ENCODE measurements at regions not wholly inside any gene's neighbourhood (a gene's known extent, or its start where the extent isn't known, plus 50 kb on each side); places are given as distances from the start of the nearest gene placed in this dataset.

DNA sequence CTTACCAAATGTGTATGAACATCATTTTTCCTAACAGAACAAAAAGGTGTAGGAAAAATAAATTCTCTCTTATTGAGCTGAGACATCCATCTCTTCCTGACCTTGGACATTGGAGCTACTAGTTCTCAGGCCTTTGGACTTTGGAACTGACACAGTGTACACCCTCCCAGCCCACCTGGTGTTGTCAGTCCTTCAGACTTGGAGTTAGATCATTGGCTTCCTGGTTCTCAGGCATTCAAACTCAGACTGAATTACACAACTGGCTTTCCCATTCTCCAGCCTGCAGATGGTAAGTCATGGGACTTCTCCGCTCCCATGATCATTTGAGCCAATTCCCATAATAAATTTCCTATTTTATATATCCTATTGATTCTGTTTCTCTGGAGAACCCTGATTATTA, 84.8 kb upstream of the EDNRA start:
- intact Hi-C loops (cut with DNase I), result no loop called here
- H3K27me3 ChIP-seq (ENCODE audit: control insufficient read depth, insufficient read depth, low read length), result no peaks in the 10 kb centered on the region
- DNase-seq (no peak), FAIRE-seq (no peak)
- no peaks in the 10 kb centered on the region for H3K9me3 ChIP-seq (ENCODE audit: control insufficient read depth in 2 of 3, insufficient read depth in 1 of 3, low read length in 3 of 3)
- H3K4me3 ChIP-seq (ENCODE audit: low read length in 3 of 3), result no peak overlapping the region
- H3K4me1 ChIP-seq (ENCODE audit: control insufficient read depth in 2 of 3, insufficient read depth in 2 of 3, low read depth in 1 of 3, low read length in 3 of 3), result no peaks in the 10 kb centered on the region
- TF ChIP-seq, protein P1, sequence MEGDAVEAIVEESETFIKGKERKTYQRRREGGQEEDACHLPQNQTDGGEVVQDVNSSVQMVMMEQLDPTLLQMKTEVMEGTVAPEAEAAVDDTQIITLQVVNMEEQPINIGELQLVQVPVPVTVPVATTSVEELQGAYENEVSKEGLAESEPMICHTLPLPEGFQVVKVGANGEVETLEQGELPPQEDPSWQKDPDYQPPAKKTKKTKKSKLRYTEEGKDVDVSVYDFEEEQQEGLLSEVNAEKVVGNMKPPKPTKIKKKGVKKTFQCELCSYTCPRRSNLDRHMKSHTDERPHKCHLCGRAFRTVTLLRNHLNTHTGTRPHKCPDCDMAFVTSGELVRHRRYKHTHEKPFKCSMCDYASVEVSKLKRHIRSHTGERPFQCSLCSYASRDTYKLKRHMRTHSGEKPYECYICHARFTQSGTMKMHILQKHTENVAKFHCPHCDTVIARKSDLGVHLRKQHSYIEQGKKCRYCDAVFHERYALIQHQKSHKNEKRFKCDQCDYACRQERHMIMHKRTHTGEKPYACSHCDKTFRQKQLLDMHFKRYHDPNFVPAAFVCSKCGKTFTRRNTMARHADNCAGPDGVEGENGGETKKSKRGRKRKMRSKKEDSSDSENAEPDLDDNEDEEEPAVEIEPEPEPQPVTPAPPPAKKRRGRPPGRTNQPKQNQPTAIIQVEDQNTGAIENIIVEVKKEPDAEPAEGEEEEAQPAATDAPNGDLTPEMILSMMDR (IDR thresholded peaks at IDR 0.05; ENCODE audit: borderline replicate concordance, extremely low read depth, insufficient read depth), result no peak
- H3K9ac ChIP-seq (ENCODE audit: low read length in 3 of 3), result no peak overlapping the region
- H3K27ac ChIP-seq (ENCODE audit: low read depth in 2 of 2, low read length in 2 of 2), result no peak overlapping the region
- no peaks in the 10 kb centered on the region for H3K36me3 ChIP-seq (ENCODE audit: control insufficient read depth in 2 of 3, insufficient read depth in 3 of 3, low read length in 3 of 3)

DNA sequence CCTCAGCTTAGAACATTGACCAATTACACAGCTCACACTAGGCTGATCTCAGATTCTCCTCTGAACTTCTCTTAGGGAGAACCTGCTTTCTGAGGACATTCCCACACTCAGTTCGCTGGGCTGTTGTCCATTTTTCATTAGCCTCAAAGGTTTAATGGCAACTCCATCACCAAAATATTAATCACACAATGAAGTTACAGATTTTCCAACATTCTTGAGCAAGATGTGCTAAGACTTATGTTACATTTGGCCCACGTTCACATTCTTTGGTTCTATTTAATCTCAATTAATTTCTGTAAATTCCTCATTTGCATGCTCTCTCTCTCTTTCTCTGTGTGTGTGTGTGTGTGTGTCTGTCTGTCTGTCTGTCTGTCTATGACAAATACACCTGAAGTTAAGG, 82.3 kb upstream of the EDNRA start:
- Histone ChIP-seq H3K9me3 (ENCODE audit: control insufficient read depth in 2 of 3, insufficient read depth in 1 of 3, low read length in 3 of 3) (no peaks in the 10 kb centered on the region), H3K9ac (ENCODE audit: low read length in 3 of 3) (no peak overlapping the region), H3K4me1 (ENCODE audit: control insufficient read depth in 2 of 3, insufficient read depth in 2 of 3, low read depth in 1 of 3, low read length in 3 of 3) (no peaks in the 10 kb centered on the region), H3K36me3 (ENCODE audit: control insufficient read depth in 2 of 3, insufficient read depth in 3 of 3, low read length in 3 of 3) (no peaks in the 10 kb centered on the region), H3K27me3 (ENCODE audit: control insufficient read depth, insufficient read depth, low read length) (no peaks in the 10 kb centered on the region), H3K27ac (ENCODE audit: low read depth in 2 of 2, low read length in 2 of 2) (no peak overlapping the region), H3K4me3 (ENCODE audit: low read length in 3 of 3) (no peak overlapping the region)
- TF ChIP-seq, protein P1 (IDR thresholded peaks at IDR 0.05; ENCODE audit: borderline replicate concordance, extremely low read depth, insufficient read depth), result no peak
- intact Hi-C loops (cut with DNase I), result no loop called here
- no peak for FAIRE-seq
- DNase-seq, result no peak

DNA sequence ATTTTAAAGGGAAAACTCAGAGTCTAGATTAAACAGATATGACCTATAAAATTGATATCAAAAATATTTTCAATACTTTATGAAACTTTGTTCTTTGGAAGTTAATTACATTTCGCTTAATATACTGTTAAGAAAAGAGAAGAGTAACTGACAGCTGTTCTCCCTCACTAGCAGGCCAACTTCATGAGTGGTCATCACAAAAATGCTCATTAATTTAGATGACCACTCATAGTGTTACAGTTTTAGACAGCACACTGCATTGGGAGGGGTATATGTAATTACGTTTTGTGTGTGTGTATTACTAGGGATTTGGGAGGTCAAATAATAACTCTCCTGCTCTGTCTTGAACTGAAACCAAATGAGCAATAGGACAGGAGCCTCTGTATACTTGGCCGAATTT, 80.2 kb upstream of the EDNRA start:
- TF ChIP-seq, protein P1 (IDR thresholded peaks at IDR 0.05; ENCODE audit: borderline replicate concordance, extremely low read depth, insufficient read depth), result no peak
- no peak overlapping the region for H3K27ac ChIP-seq (ENCODE audit: low read depth in 2 of 2, low read length in 2 of 2)
- no peaks in the 10 kb centered on the region for H3K27me3 ChIP-seq (ENCODE audit: control insufficient read depth, insufficient read depth, low read length)
- H3K36me3 ChIP-seq (ENCODE audit: control insufficient read depth in 2 of 3, insufficient read depth in 3 of 3, low read length in 3 of 3), result no peaks in the 10 kb centered on the region
- FAIRE-seq, result no peak
- H3K4me3 ChIP-seq (ENCODE audit: low read length in 3 of 3), result no peak overlapping the region
- H3K9ac ChIP-seq (ENCODE audit: low read length in 3 of 3), result no peak overlapping the region
- intact Hi-C loops (cut with DNase I), result no loop called here
- no peaks in the 10 kb centered on the region for H3K4me1 ChIP-seq (ENCODE audit: control insufficient read depth in 2 of 3, insufficient read depth in 2 of 3, low read depth in 1 of 3, low read length in 3 of 3)
- DNase-seq, result no peak
- H3K9me3 ChIP-seq (ENCODE audit: control insufficient read depth in 2 of 3, insufficient read depth in 1 of 3, low read length in 3 of 3), result no peaks in the 10 kb centered on the region

DNA sequence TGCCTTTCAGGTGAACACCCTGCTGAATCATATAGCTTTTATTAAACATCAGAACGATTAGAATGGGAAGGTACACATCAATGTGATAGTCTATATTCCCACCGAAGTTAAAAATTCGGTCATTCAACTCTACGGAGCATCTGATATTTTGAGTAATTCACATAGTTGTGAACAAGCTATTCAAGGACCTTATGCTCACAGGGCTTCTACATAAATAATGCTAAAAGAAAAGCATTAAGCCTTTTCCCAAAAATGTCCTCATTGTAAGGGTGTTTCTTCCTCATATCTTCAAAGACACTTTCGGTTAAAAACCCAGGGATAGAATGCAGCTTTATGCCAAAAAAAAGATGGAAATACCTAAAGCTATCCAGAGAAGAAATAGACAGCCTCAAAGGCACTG, 79.7 kb upstream of the EDNRA start:
- no peaks in the 10 kb centered on the region for H3K9me3 ChIP-seq (ENCODE audit: control insufficient read depth in 2 of 3, insufficient read depth in 1 of 3, low read length in 3 of 3)
- no peak overlapping the region for H3K4me3 ChIP-seq (ENCODE audit: low read length in 3 of 3)
- no peaks in the 10 kb centered on the region for H3K27me3 ChIP-seq (ENCODE audit: control insufficient read depth, insufficient read depth, low read length)
- FAIRE-seq (no peak), DNase-seq (no peak)
- intact Hi-C loops (cut with DNase I), result no loop called here
- TF ChIP-seq, protein P1 (IDR thresholded peaks at IDR 0.05; ENCODE audit: borderline replicate concordance, extremely low read depth, insufficient read depth), result no peak
- no peak overlapping the region for H3K9ac ChIP-seq (ENCODE audit: low read length in 3 of 3)
- H3K4me1 ChIP-seq (ENCODE audit: control insufficient read depth in 2 of 3, insufficient read depth in 2 of 3, low read depth in 1 of 3, low read length in 3 of 3), result no peaks in the 10 kb centered on the region
- H3K27ac ChIP-seq (ENCODE audit: low read depth in 2 of 2, low read length in 2 of 2), result no peak overlapping the region
- H3K36me3 ChIP-seq (ENCODE audit: control insufficient read depth in 2 of 3, insufficient read depth in 3 of 3, low read length in 3 of 3), result no peaks in the 10 kb centered on the region

Data from kidney (tissue), 13 donors.